ENCODE measurements at regions not wholly inside any gene's neighbourhood (a gene's known extent, or its start where the extent isn't known, plus 50 kb on each side); places are given as distances from the start of the nearest gene placed in this dataset.

- H3K27me3 ChIP-seq (ENCODE audit: control insufficient read depth in 4 of 4, insufficient read depth in 4 of 4, low read length in 3 of 4) = peaks cover 0 to 3% (median 0%) of the 10 kb centered on the region in 4 donors
- H3K9ac ChIP-seq (ENCODE audit: low read depth in 1 of 2, low read length in 2 of 2) = no peak overlapping the region
- no peaks in the 10 kb centered on the region for H3K36me3 ChIP-seq (ENCODE audit: control insufficient read depth in 4 of 4, insufficient read depth in 3 of 4, low read depth in 1 of 4, low read length in 3 of 4)
- H3K27ac ChIP-seq (ENCODE audit: low read depth in 1 of 2, low read length in 2 of 2) = no peak overlapping the region
- no peaks in the 10 kb centered on the region for H3K4me1 ChIP-seq (ENCODE audit: control insufficient read depth in 4 of 4, insufficient read depth in 4 of 4, low read length in 3 of 4)
- 84% methylated on average over 6 of the region's 6 CpGs for WGBS
- no peaks in the 10 kb centered on the region for H3K9me3 ChIP-seq (ENCODE audit: control insufficient read depth in 4 of 4, low read length in 3 of 4)
- DNase-seq (ENCODE audit: low spot score) = no peak
- TF ChIP-seq, protein P1, sequence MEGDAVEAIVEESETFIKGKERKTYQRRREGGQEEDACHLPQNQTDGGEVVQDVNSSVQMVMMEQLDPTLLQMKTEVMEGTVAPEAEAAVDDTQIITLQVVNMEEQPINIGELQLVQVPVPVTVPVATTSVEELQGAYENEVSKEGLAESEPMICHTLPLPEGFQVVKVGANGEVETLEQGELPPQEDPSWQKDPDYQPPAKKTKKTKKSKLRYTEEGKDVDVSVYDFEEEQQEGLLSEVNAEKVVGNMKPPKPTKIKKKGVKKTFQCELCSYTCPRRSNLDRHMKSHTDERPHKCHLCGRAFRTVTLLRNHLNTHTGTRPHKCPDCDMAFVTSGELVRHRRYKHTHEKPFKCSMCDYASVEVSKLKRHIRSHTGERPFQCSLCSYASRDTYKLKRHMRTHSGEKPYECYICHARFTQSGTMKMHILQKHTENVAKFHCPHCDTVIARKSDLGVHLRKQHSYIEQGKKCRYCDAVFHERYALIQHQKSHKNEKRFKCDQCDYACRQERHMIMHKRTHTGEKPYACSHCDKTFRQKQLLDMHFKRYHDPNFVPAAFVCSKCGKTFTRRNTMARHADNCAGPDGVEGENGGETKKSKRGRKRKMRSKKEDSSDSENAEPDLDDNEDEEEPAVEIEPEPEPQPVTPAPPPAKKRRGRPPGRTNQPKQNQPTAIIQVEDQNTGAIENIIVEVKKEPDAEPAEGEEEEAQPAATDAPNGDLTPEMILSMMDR (IDR thresholded peaks at IDR 0.05; ENCODE audit: low read depth, low read length, missing input control) = no peak
- TF ChIP-seq, protein P2, sequence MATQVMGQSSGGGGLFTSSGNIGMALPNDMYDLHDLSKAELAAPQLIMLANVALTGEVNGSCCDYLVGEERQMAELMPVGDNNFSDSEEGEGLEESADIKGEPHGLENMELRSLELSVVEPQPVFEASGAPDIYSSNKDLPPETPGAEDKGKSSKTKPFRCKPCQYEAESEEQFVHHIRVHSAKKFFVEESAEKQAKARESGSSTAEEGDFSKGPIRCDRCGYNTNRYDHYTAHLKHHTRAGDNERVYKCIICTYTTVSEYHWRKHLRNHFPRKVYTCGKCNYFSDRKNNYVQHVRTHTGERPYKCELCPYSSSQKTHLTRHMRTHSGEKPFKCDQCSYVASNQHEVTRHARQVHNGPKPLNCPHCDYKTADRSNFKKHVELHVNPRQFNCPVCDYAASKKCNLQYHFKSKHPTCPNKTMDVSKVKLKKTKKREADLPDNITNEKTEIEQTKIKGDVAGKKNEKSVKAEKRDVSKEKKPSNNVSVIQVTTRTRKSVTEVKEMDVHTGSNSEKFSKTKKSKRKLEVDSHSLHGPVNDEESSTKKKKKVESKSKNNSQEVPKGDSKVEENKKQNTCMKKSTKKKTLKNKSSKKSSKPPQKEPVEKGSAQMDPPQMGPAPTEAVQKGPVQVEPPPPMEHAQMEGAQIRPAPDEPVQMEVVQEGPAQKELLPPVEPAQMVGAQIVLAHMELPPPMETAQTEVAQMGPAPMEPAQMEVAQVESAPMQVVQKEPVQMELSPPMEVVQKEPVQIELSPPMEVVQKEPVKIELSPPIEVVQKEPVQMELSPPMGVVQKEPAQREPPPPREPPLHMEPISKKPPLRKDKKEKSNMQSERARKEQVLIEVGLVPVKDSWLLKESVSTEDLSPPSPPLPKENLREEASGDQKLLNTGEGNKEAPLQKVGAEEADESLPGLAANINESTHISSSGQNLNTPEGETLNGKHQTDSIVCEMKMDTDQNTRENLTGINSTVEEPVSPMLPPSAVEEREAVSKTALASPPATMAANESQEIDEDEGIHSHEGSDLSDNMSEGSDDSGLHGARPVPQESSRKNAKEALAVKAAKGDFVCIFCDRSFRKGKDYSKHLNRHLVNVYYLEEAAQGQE (IDR thresholded peaks at IDR 0.05) = no peak
- TF ChIP-seq HNF4G (IDR thresholded peaks at IDR 0.05) (no peak), JUND (IDR thresholded peaks at IDR 0.05) (no peak), TAF1 (conservative IDR thresholded peaks at IDR 0.05) (no peak), FOXA1 (IDR thresholded peaks at IDR 0.05) (no peak), MAX (IDR thresholded peaks at IDR 0.05) (no peak), HNF4A (conservative IDR thresholded peaks at IDR 0.05) (no peak), EGR1 (IDR thresholded peaks at IDR 0.05; ENCODE audit: low read depth in 2 of 2) (no peak)
- TF ChIP-seq, protein P3, sequence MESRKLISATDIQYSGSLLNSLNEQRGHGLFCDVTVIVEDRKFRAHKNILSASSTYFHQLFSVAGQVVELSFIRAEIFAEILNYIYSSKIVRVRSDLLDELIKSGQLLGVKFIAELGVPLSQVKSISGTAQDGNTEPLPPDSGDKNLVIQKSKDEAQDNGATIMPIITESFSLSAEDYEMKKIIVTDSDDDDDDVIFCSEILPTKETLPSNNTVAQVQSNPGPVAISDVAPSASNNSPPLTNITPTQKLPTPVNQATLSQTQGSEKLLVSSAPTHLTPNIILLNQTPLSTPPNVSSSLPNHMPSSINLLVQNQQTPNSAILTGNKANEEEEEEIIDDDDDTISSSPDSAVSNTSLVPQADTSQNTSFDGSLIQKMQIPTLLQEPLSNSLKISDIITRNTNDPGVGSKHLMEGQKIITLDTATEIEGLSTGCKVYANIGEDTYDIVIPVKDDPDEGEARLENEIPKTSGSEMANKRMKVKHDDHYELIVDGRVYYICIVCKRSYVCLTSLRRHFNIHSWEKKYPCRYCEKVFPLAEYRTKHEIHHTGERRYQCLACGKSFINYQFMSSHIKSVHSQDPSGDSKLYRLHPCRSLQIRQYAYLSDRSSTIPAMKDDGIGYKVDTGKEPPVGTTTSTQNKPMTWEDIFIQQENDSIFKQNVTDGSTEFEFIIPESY (IDR thresholded peaks at IDR 0.05) = no peak
- H3K4me3 ChIP-seq (ENCODE audit: low read depth in 1 of 3, low read length in 3 of 3) = no peak overlapping the region
Measured at GRCh38 chr17:33501185-33501584, 208.1 kb upstream of the ASIC2 start.

DNA sequence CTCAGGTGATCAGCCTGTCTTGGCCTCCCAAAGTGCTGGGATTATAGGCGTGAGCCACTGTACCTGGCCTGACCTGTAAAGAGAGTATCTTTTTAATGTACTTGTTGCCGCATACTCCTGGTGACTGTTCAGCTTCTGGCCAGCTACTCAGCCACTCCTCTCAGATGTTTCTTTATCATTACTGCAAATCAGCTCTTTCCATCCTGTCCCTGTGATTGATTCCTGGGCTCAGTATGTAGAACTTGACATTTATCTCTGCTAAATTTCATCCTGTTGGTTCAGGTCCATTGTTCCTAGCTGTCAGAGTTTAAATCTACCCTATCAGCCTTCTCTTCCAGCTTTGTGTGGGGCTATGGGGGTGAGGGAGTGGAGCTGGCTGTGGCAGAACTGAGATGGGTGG is 211.5 kb upstream of the ASIC2 start:
- H3K9ac ChIP-seq (ENCODE audit: low read depth in 1 of 2, low read length in 2 of 2) = no peak overlapping the region
- no peaks in the 10 kb centered on the region for H3K4me1 ChIP-seq (ENCODE audit: control insufficient read depth in 4 of 4, insufficient read depth in 4 of 4, low read length in 3 of 4)
- H3K36me3 ChIP-seq (ENCODE audit: control insufficient read depth in 4 of 4, insufficient read depth in 3 of 4, low read depth in 1 of 4, low read length in 3 of 4) = no peaks in the 10 kb centered on the region
- DNase-seq (ENCODE audit: low spot score) = no peak
- H3K4me3 ChIP-seq (ENCODE audit: low read depth in 1 of 3, low read length in 3 of 3) = no peak overlapping the region
- TF ChIP-seq, protein P3 (IDR thresholded peaks at IDR 0.05) = no peak
- TF ChIP-seq GABPA (IDR thresholded peaks at IDR 0.05 in 1 of 2, conservative IDR thresholded peaks at IDR 0.05 in 1 of 2) (no peak), RXRA (IDR thresholded peaks at IDR 0.05) (no peak), HNF4A (conservative IDR thresholded peaks at IDR 0.05) (no peak), SP1 (IDR thresholded peaks at IDR 0.05) (no peak), RAD21 (IDR thresholded peaks at IDR 0.05) (no peak), MAX (IDR thresholded peaks at IDR 0.05) (no peak), JUND (IDR thresholded peaks at IDR 0.05) (no peak), FOXA1 (IDR thresholded peaks at IDR 0.05) (no peak), YY1 (IDR thresholded peaks at IDR 0.05) (no peak), NR2F2 (IDR thresholded peaks at IDR 0.05) (no peak), ATF3 (IDR thresholded peaks at IDR 0.05) (no peak)
- TF ChIP-seq, protein P1 (IDR thresholded peaks at IDR 0.05; ENCODE audit: low read depth, low read length, missing input control) = no peak
- 87% methylated on average over 2 of the region's 2 CpGs for WGBS
- no peak overlapping the region for H3K27ac ChIP-seq (ENCODE audit: low read depth in 1 of 2, low read length in 2 of 2)
- H3K9me3 ChIP-seq (ENCODE audit: control insufficient read depth in 4 of 4, low read length in 3 of 4) = no peaks in the 10 kb centered on the region
- peaks cover 0 to 3% (median 0%) of the 10 kb centered on the region in 4 donors for H3K27me3 ChIP-seq (ENCODE audit: control insufficient read depth in 4 of 4, insufficient read depth in 4 of 4, low read length in 3 of 4)

All from liver (tissue), 8 donors.